ENCODE measurements at regions not wholly inside any gene's neighbourhood (a gene's known extent, or its start where the extent isn't known, plus 50 kb on each side); places are given as distances from the start of the nearest gene placed in this dataset.

DNA sequence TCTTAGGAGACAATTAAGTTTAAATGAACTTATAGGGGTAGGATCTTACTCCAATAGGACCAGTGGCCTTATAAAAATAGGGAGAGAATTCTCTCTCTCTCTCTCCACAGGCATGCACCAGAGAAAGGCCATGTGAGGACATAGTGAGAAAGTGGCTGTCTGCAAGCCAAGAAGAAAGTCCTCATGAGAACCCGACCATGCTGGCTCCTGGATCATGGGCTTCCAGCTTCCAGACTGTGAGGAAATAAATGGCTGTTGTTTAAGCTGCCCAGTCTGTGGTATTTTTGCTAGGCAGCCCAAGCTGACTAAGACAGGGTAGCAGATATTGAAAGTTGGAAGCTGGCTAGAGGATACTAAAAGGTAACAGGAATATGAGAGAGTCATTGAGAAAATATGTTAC lies 454.0 kb downstream of the NBAS start:
- DNase-seq, result no peak

DNA sequence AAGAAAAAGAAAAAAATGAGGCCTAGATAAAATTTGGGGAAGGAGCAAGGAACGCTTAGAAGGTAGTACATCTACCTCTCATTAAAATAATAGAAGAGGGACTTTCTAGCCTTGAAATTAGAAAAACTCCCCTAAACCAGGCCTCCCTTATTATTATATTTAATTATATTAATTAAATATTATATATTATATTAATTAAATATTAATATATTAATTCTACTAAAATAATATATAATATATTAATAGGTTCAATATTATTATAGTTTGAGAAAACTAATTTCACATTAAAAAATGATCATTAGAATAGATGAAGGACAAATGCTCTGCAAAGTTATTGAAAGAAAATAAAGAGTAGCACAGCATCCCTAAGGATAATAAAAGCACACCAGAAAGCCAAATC lies 449.4 kb downstream of the NBAS start:
- DNase-seq, result no peak

DNA sequence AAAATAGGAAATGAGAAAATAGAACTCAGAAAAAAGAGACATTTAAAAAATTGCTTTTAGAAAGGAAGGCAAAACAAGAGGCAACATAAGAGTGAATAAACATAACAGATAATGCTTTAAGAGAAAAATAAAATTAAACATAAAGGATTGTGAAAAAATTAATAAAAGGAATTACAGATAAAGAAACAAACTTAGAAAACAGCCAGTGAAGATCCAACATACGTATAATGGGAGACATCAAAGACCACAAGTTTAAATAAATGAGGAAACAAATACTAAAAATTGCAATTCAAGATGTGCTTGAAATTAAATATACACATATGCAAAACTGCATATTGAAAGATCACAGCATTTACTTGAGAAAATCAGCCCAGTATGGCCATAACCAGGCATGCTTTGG lies 448.9 kb downstream of the NBAS start:
- DNase-seq, result peak in 1 of 3 donors; percentile 10

DNA sequence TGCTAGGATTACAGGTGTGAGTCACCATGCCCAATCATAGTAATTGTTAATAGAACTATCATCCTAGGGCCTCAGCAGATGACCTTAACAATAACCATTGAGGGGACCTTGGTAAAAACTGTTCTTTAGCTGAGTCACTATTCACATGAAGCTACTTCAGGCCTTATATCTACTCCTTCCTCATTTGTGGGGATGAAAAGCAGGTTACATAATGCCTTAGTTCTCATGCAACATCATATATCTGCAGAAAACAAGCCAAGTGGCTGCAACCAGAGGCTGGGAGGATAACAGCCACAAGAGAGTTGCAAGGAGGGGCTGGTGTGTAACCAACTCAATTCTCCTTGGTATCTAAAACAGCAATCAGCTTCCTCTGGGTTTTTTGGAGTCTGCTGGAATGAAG lies 445.4 kb downstream of the NBAS start:
- peak; percentile 25 to 56 (median 26) for DNase-seq

DNA sequence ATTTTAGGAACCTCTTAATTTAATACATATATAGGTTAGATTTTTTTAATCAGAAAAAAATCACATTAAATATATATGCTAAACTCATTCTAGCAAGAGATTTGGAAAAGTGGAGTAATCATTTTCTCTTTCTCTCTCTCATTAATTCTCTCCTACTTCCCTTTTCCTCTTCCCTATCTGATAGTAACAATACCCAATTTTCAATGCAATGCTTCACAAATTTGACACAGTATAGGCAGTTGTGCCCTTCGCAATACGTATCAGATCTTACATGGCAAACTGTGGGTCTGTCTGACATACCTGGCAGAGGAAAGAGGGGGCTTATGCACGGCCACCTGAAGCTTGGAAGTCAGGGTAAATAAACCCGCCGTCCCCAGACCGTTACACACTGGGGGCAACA lies 444.3 kb downstream of the NBAS start:
- no peak for DNase-seq
